OCI-LY1 (cell line): ENCODE measurements at regions not wholly inside any gene's neighbourhood (a gene's known extent, or its start where the extent isn't known, plus 50 kb on each side); places are given as distances from the start of the nearest gene placed in this dataset.
"Not testable (repeated sequence)": the region's sequence is repeated elsewhere in the genome, so short reads cannot be mapped to it uniquely, and the experiment has no call there.

Experiments used
- H2AFZ ChIP-seq: fragments of 200-600 bp; sonication (generic), shearing (Covaris generic); 2 replicates; pipeline ENCODE4 v1.6.0; 2014; ENCODE audit warnings: antibody characterized with exemption, mild to moderate bottlenecking, low read length
- H3F3A ChIP-seq: fragments of 200-600 bp; sonication (generic), shearing (Covaris generic); 2 replicates; pipeline ENCODE4 v1.6.0; 2014; ENCODE audit warnings: mild to moderate bottlenecking, antibody characterized with exemption, low read length, moderate library complexity; ENCODE audit not compliant: insufficient read depth
- H3K27ac ChIP-seq: fragments of 200-600 bp; sonication (generic); 2 replicates; pipeline ENCODE4 v1.5.1; 2014; ENCODE audit warnings: low read length, mixed run types, mild to moderate bottlenecking, low read depth; ENCODE audit not compliant: poor library complexity, severe bottlenecking
- H3K27me3 ChIP-seq: fragments of 200-600 bp; sonication (generic); 2 replicates; pipeline ENCODE4 v1.6.0; 2014; ENCODE audit warnings: antibody characterized with exemption, mild to moderate bottlenecking, low read length, moderate library complexity; ENCODE audit not compliant: insufficient read depth
- H3K36me3 ChIP-seq: fragments of 200-600 bp; sonication (generic); 2 replicates; pipeline ENCODE4 v1.6.1; 2014; ENCODE audit warnings: mild to moderate bottlenecking, antibody characterized with exemption, low read length, moderate library complexity, mixed read lengths; ENCODE audit not compliant: insufficient read depth
- H3K4me1 ChIP-seq: fragments of 200-600 bp; sonication (generic); 2 replicates; pipeline ENCODE4 v1.5.1; 2014; ENCODE audit warnings: mild to moderate bottlenecking, low read length, moderate library complexity; ENCODE audit not compliant: insufficient read depth, severe bottlenecking
- H3K4me2 ChIP-seq: fragments of 200-600 bp; sonication (generic), shearing (Covaris generic); 2 replicates; pipeline ENCODE4 v1.6.1; 2014; ENCODE audit warnings: low read length
- H3K4me3 ChIP-seq: fragments of 200-600 bp; sonication (generic); 2 replicates; pipeline ENCODE4 v1.5.1; 2014; ENCODE audit warnings: low read length, low read depth, mild to moderate bottlenecking, mixed read lengths; ENCODE audit not compliant: poor library complexity, severe bottlenecking
- H3K79me2 ChIP-seq: fragments of 200-600 bp; shearing (Covaris generic); 2 replicates; pipeline ENCODE4 v1.6.1; 2016; ENCODE audit warnings: mixed run types, low read length, mixed read lengths; ENCODE audit not compliant: insufficient read depth
- H3K9ac ChIP-seq: fragments of 200-600 bp; sonication (generic), shearing (Covaris generic); 2 replicates; pipeline ENCODE4 v1.6.1; 2014; ENCODE audit warnings: mild to moderate bottlenecking, low read length, mixed read lengths
- H3K9me2 ChIP-seq: fragments of 200-600 bp; sonication (generic), shearing (Covaris generic); 2 replicates; pipeline ENCODE4 v1.6.1; 2014; ENCODE audit warnings: low read depth, mild to moderate bottlenecking, low read length, mixed read lengths
- H3K9me3 ChIP-seq: fragments of 200-600 bp; shearing (Covaris generic); 2 replicates; pipeline ENCODE4 v1.6.1; 2014; ENCODE audit warnings: low read length, mixed read lengths
- H4K20me1 ChIP-seq: fragments of 200-600 bp; sonication (generic), shearing (Covaris generic); 2 replicates; pipeline ENCODE4 v1.6.0; 2016; ENCODE audit warnings: mild to moderate bottlenecking, low read length; ENCODE audit not compliant: insufficient read depth
- EZH2 ChIP-seq: fragments of 200-600 bp; sonication (generic), shearing (Covaris generic); IDR thresholded peaks from 2 replicates; pipeline ENCODE4 v1.8.0; 2017; ENCODE audit warnings: borderline replicate concordance, mixed run types, mild to moderate bottlenecking, antibody characterized with exemption, low read length, moderate library complexity, mixed read lengths
- TF ChIP-seq, protein P1 (sequence below): fragments of 200-600 bp; sonication (generic), shearing (Covaris generic); IDR thresholded peaks from 2 replicates; pipeline ENCODE4 v1.5.1; 2017; ENCODE audit warnings: mild to moderate bottlenecking, antibody characterized with exemption, low read length, moderate library complexity, mixed read lengths

DNA sequence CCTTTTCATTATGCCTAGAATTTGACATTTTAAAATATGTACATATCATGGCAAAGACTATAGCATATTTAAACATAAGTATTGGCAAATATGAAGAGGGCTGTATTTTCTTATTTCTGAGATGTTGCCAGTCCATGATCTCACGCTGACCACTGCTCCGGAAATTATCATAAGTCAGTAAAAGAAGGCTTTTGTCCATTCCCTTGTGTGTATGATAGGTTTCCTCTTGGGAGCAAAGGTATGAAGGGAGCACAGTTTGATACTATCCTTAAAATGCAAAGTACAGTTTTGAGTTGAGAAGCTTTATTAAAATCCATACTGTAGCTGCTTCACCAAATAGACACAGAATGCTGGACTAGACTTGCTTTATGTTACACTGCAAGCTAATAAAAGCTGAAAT lies 52.6 kb upstream of the AGA start:
- no peaks in the 10 kb centered on the region for H3K27me3 ChIP-seq
- H3K4me2 ChIP-seq = no peak overlapping the region
- H3K27ac ChIP-seq = no peak overlapping the region
- no peaks in the 10 kb centered on the region for H3K4me1 ChIP-seq
- H3K9ac ChIP-seq = no peak overlapping the region
- no peak overlapping the region for H3K4me3 ChIP-seq
- H3K9me3 ChIP-seq = no peaks in the 10 kb centered on the region
- no peaks in the 10 kb centered on the region for H3K79me2 ChIP-seq
- H2AFZ ChIP-seq = no peak overlapping the region
- H3F3A ChIP-seq = no peaks in the 10 kb centered on the region
- no peaks in the 10 kb centered on the region for H3K36me3 ChIP-seq
- no peaks in the 10 kb centered on the region for H4K20me1 ChIP-seq
- H3K9me2 ChIP-seq = no peaks in the 10 kb centered on the region
- TF ChIP-seq, protein P1, sequence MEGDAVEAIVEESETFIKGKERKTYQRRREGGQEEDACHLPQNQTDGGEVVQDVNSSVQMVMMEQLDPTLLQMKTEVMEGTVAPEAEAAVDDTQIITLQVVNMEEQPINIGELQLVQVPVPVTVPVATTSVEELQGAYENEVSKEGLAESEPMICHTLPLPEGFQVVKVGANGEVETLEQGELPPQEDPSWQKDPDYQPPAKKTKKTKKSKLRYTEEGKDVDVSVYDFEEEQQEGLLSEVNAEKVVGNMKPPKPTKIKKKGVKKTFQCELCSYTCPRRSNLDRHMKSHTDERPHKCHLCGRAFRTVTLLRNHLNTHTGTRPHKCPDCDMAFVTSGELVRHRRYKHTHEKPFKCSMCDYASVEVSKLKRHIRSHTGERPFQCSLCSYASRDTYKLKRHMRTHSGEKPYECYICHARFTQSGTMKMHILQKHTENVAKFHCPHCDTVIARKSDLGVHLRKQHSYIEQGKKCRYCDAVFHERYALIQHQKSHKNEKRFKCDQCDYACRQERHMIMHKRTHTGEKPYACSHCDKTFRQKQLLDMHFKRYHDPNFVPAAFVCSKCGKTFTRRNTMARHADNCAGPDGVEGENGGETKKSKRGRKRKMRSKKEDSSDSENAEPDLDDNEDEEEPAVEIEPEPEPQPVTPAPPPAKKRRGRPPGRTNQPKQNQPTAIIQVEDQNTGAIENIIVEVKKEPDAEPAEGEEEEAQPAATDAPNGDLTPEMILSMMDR = no peak
- no peak for TF ChIP-seq EZH2

DNA sequence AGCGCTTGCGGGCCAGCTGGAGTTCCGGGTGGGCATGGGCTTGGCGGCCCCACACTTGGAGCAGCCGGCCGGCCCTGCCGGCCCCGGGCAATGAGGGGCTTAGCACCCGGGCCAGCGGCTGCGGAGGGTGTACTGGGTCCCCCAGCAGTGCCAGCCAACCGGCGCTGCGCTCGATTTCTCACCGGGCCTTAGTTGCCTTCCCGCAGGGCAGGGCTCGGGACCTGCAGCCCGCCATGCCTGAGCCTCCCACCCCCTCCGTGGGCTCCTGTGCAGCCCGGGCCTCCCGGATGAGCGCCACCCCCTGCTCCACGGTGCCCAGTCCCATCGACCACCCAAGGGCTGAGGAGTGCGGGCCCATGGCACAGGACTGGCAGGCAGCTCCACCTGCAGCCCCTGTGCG lies 53.4 kb upstream of the AGA start:
- not testable (repeated sequence) for H3K4me3 ChIP-seq, H3K9ac ChIP-seq, H3F3A ChIP-seq, H3K27ac ChIP-seq, H3K36me3 ChIP-seq, H3K4me1 ChIP-seq, H3K9me2 ChIP-seq, H2AFZ ChIP-seq, H4K20me1 ChIP-seq, H3K27me3 ChIP-seq, H3K79me2 ChIP-seq, H3K4me2 ChIP-seq, H3K9me3 ChIP-seq

DNA sequence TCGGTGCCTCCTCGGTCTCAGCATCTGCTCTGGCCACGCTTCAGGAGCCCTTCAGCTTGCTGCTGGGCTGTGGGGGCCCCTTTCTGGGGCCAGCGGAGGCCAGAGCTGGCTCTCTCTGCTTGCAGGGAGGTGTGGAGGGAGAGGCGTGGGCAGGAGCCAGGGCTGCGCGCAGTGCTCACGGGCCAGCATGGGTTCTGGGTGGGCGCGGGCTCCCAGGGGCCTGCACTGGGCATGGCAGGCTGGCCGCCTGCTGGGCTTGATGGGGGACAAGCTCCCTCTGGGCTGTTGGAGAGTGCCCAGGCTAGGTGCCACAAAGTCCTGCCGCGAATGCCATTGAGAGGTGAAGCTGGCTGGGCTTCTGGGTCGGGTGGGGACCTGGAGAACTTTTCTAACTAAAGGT lies 57.3 kb upstream of the AGA start:
- no peaks in the 10 kb centered on the region for H3F3A ChIP-seq
- no peak overlapping the region for H3K27ac ChIP-seq
- H3K9me2 ChIP-seq = no peaks in the 10 kb centered on the region
- H3K4me2 ChIP-seq = no peak overlapping the region
- no peaks in the 10 kb centered on the region for H3K4me1 ChIP-seq
- TF ChIP-seq, protein P1 = no peak
- TF ChIP-seq EZH2 = no peak
- no peaks in the 10 kb centered on the region for H3K27me3 ChIP-seq
- H3K4me3 ChIP-seq = no peak overlapping the region
- H3K36me3 ChIP-seq = no peaks in the 10 kb centered on the region
- H2AFZ ChIP-seq = no peak overlapping the region
- H3K9me3 ChIP-seq = no peaks in the 10 kb centered on the region
- no peaks in the 10 kb centered on the region for H3K79me2 ChIP-seq
- H3K9ac ChIP-seq = no peak overlapping the region
- H4K20me1 ChIP-seq = no peaks in the 10 kb centered on the region

DNA sequence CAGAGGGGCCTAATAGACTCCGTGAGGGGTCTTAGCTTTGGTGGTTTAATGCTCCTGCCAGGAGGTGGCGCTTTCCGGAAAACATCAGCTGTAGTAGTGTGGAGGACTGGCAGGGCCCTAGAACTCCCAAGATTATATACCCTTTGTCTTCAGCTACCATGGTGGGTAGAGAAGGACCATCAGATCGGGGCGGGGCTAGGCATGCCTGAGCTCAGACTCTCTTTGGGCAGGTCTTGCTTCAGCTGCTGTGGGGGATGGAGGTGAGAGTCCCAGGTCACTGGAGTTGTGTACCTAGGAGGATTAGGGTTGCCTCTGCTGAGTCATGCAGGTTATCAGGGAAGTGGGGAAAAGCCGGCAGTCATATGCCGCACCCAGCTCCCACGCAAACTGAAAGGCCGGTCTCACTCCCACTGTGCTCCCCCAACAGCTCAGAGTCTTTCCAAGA lies 63.0 kb upstream of the AGA start:
- Histone ChIP-seq H3K9me2 (no peaks in the 10 kb centered on the region), H3K9ac (no peak overlapping the region), H3K9me3 (no peaks in the 10 kb centered on the region), H3K4me3 (no peak overlapping the region), H3K4me2 (no peak overlapping the region), H3F3A (no peaks in the 10 kb centered on the region), H3K36me3 (no peaks in the 10 kb centered on the region), H4K20me1 (no peaks in the 10 kb centered on the region), H3K27me3 (no peaks in the 10 kb centered on the region), H2AFZ (no peak overlapping the region), H3K27ac (no peak overlapping the region), H3K4me1 (no peaks in the 10 kb centered on the region), H3K79me2 (no peaks in the 10 kb centered on the region)
- TF ChIP-seq EZH2 = no peak
- TF ChIP-seq, protein P1 = no peak
